OCI-LY7 (cell line): ENCODE measurements at regions not wholly inside any gene's neighbourhood (a gene's known extent, or its start where the extent isn't known, plus 50 kb on each side); places are given as distances from the start of the nearest gene placed in this dataset.

ENCODE experiments used
- BruUV-seq: library from RNA; stranded (reverse); fragments of 400-500 nt; replicated peaks from 2 replicates; lab custom pipeline; 2021; lab: Mats Ljungman, UMichigan
- CTCF ChIA-PET: fragments of 300-600 bp; sonication (Branson Sonifier 250); formaldehyde crosslinking; loops from one replicate; lab custom pipeline; 2022; ENCODE audit warnings: antibody characterized with exemption; ENCODE audit not compliant: unreplicated experiment; lab: Charles Lee
- POLR2A ChIA-PET: fragments of 300-600 bp; sonication (Branson Sonifier 250); formaldehyde crosslinking; loops from one replicate; lab custom pipeline; 2022; ENCODE audit warnings: antibody characterized with exemption; lab: Charles Lee
- DNase-seq: peaks from one replicate; pipeline ENCODE4 v3.0.0-alpha.2; 2015; ENCODE audit warnings: low spot score
- H2AFZ ChIP-seq: fragments of 200-600 bp; sonication (generic), shearing (Covaris generic); 2 replicates; pipeline ENCODE4 v1.6.1; 2014; ENCODE audit warnings: mild to moderate bottlenecking, antibody characterized with exemption, low read length, moderate library complexity
- H3K27ac ChIP-seq: fragments of 200-600 bp; sonication (generic); 2 replicates; pipeline ENCODE4 v1.5.1; 2014; ENCODE audit warnings: mixed run types, low read depth, mild to moderate bottlenecking, moderate library complexity, low read length, inconsistent platforms; ENCODE audit not compliant: poor library complexity, severe bottlenecking
- H3K36me3 ChIP-seq: fragments of 200-600 bp; sonication (generic); 2 replicates; pipeline ENCODE4 v1.6.1; 2014; ENCODE audit warnings: mild to moderate bottlenecking, antibody characterized with exemption, low read length, moderate library complexity, mixed read lengths; ENCODE audit not compliant: insufficient read depth
- H3K4me1 ChIP-seq: fragments of 200-600 bp; sonication (generic); 2 replicates; pipeline ENCODE4 v1.5.1; 2014; ENCODE audit warnings: mild to moderate bottlenecking, low read length; ENCODE audit not compliant: insufficient read depth, poor library complexity, severe bottlenecking
- H3K4me2 ChIP-seq: fragments of 200-600 bp; sonication (generic); 2 replicates; pipeline ENCODE4 v1.6.1; 2014; ENCODE audit warnings: mild to moderate bottlenecking, low read length
- H3K4me3 ChIP-seq: fragments of 200-600 bp; sonication (generic); 2 replicates; pipeline ENCODE4 v1.5.1; 2014; ENCODE audit warnings: mild to moderate bottlenecking, low read depth, low read length; ENCODE audit not compliant: poor library complexity, severe bottlenecking
- H3K79me2 ChIP-seq: fragments of 200-600 bp; sonication (generic); 2 replicates; pipeline ENCODE4 v1.6.1; 2016; ENCODE audit warnings: low read depth, mild to moderate bottlenecking, low read length, moderate library complexity, mixed read lengths; ENCODE audit not compliant: insufficient read depth
- H3K9me2 ChIP-seq: fragments of 200-600 bp; sonication (generic); 2 replicates; pipeline ENCODE4 v1.6.1; 2016; ENCODE audit warnings: mild to moderate bottlenecking, low read length, mixed read lengths; ENCODE audit not compliant: insufficient read depth
- H3K9me3 ChIP-seq: fragments of 200-600 bp; sonication (generic); 2 replicates; pipeline ENCODE4 v1.6.1; 2014; ENCODE audit warnings: mild to moderate bottlenecking, mixed run types, low read length, mixed read lengths
- H4K20me1 ChIP-seq: fragments of 200-600 bp; sonication (generic); 2 replicates; pipeline ENCODE4 v1.6.1; 2014; ENCODE audit warnings: mild to moderate bottlenecking, antibody characterized with exemption, low read length, moderate library complexity, mixed read lengths; ENCODE audit not compliant: insufficient read depth
- EZH2phosphoT487 ChIP-seq: fragments of 200-600 bp; sonication (generic); IDR thresholded peaks from 2 replicates; pipeline ENCODE4 v1.6.1; 2018; ENCODE audit warnings: low read depth, borderline replicate concordance, mild to moderate bottlenecking, mixed run types, antibody characterized with exemption, low read length, moderate library complexity, mixed read lengths
- intact Hi-C: fragments of 100-400 bp; cut with micrococcal nuclease; formaldehyde crosslinking; loops from one replicate; pipeline ENCODE4 v1.10.0; 2022; ENCODE audit not compliant: unreplicated experiment
- TF ChIP-seq, protein P1 (sequence below): fragments of 200-600 bp; sonication (generic); conservative IDR thresholded peaks from 2 replicates; pipeline ENCODE4 v1.5.1; 2014; ENCODE audit warnings: mild to moderate bottlenecking, antibody characterized with exemption, low read length, moderate library complexity, mixed read lengths

DNA sequence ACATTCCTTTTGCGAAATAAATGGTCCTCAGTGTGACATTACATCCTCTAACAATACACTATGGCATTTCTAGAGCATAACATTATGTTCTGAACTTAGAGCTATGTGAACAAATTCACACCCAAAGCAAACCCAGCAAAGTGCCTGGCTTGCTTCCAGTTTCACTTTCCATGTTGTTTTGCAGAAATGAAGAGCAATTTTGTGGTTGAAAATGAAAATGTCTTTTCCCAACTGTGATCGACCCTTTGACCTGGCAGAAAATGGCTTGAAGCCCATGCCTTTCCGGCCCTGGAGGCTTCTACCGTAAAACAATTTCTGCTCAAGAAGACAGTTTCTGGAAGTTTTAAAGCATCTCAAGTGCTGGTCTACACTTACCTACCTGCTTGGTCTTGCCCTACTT lies 344.7 kb upstream of the RGMB start:
- Histone ChIP-seq H3K36me3 (no peaks in the 10 kb centered on the region), H3K9me2 (no peaks in the 10 kb centered on the region), H4K20me1 (no peaks in the 10 kb centered on the region), H3K9me3 (no peaks in the 10 kb centered on the region), H2AFZ (no peak overlapping the region), H3K4me2 (no peak overlapping the region), H3K4me3 (no peak overlapping the region), H3K27ac (no peak overlapping the region), H3K4me1 (no peaks in the 10 kb centered on the region), H3K79me2 (no peaks in the 10 kb centered on the region)
- no TSS peak for BruUV-seq
- intact Hi-C loops: no loop called here
- POLR2A ChIA-PET: no interaction called here
- CTCF ChIA-PET: no interaction called here
- no peak for DNase-seq
- TF ChIP-seq, protein P1, sequence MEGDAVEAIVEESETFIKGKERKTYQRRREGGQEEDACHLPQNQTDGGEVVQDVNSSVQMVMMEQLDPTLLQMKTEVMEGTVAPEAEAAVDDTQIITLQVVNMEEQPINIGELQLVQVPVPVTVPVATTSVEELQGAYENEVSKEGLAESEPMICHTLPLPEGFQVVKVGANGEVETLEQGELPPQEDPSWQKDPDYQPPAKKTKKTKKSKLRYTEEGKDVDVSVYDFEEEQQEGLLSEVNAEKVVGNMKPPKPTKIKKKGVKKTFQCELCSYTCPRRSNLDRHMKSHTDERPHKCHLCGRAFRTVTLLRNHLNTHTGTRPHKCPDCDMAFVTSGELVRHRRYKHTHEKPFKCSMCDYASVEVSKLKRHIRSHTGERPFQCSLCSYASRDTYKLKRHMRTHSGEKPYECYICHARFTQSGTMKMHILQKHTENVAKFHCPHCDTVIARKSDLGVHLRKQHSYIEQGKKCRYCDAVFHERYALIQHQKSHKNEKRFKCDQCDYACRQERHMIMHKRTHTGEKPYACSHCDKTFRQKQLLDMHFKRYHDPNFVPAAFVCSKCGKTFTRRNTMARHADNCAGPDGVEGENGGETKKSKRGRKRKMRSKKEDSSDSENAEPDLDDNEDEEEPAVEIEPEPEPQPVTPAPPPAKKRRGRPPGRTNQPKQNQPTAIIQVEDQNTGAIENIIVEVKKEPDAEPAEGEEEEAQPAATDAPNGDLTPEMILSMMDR: no peak
- TF ChIP-seq EZH2phosphoT487: no peak

DNA sequence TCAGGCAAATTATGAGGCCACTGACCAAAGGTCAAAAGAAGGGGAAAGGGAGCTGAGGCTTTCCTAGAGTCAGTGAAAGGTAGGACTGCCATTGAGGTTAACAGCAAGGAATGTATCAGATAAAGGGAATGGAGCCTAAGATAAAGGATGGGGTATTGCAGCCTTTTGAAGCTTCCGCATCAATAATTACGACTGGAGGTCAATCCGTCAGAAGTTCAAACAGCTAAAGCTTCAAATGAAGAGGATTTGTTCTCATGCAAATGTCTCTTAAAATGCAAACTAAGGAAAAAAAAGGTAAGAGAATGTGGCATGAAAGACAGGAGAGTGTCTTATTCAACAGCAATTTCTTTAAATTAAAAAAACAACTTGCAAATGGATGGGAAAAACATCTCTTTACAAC lies 341.1 kb upstream of the RGMB start:
- ChIA-PET CTCF (no interaction called here), POLR2A (interaction anchor here (0.5 to 0.7 kb wide), 2 partner anchors 28 to 186 kb away, joined by 3 read pairs; no protein-coding TSS in a partner anchor)
- no peak overlapping the region for H3K4me2 ChIP-seq
- H4K20me1 ChIP-seq: no peaks in the 10 kb centered on the region
- no peak overlapping the region for H2AFZ ChIP-seq
- H3K9me2 ChIP-seq: no peaks in the 10 kb centered on the region
- no peak overlapping the region for H3K27ac ChIP-seq
- no TSS peak for BruUV-seq
- intact Hi-C loops: no loop called here
- H3K36me3 ChIP-seq: no peaks in the 10 kb centered on the region
- H3K4me3 ChIP-seq: no peak overlapping the region
- no peaks in the 10 kb centered on the region for H3K79me2 ChIP-seq
- no peak for TF ChIP-seq EZH2phosphoT487
- TF ChIP-seq, protein P1: no peak
- H3K9me3 ChIP-seq: no peaks in the 10 kb centered on the region
- no peaks in the 10 kb centered on the region for H3K4me1 ChIP-seq
- no peak for DNase-seq

DNA sequence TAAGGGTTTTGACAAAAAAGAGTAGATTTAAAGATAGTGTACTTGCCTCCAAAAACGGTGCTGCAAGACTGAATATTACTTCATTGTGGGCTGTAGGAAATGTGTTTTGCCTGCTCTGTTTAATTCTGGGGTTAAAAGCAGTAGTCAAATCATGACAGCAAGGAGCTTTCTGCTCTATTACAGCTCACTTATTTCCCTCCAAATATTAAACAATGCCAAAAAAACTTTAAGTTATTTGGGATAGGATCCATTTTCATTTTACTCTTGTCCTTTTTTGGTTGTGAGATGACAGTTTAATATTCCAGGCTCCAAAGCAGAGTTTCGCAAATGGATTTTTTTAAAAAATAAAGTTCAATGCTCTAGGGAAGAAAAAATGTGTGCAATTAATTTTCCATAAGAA lies 340.4 kb upstream of the RGMB start:
- H2AFZ ChIP-seq: no peak overlapping the region
- H3K4me2 ChIP-seq: no peak overlapping the region
- H4K20me1 ChIP-seq: no peaks in the 10 kb centered on the region
- H3K27ac ChIP-seq: no peak overlapping the region
- no TSS peak for BruUV-seq
- no peak for TF ChIP-seq EZH2phosphoT487
- TF ChIP-seq, protein P1: no peak
- no peaks in the 10 kb centered on the region for H3K36me3 ChIP-seq
- CTCF ChIA-PET: no interaction called here
- H3K4me1 ChIP-seq: no peaks in the 10 kb centered on the region
- POLR2A ChIA-PET: interaction anchor here (0.5 kb wide), 1 partner anchor 442 kb away, joined by 4 read pairs; no protein-coding TSS in a partner anchor
- H3K9me2 ChIP-seq: no peaks in the 10 kb centered on the region
- H3K79me2 ChIP-seq: no peaks in the 10 kb centered on the region
- intact Hi-C loops: no loop called here
- no peaks in the 10 kb centered on the region for H3K9me3 ChIP-seq
- no peak overlapping the region for H3K4me3 ChIP-seq
- no peak for DNase-seq
